DND-41 (cell line): ENCODE measurements at regions not wholly inside any gene's neighbourhood (a gene's known extent, or its start where the extent isn't known, plus 50 kb on each side); places are given as distances from the start of the nearest gene placed in this dataset.

Experiments used
- ATAC-seq: fragments of 200-7000 bp; cut with Tn5 transposase; 3 replicates; pipeline ENCODE4 v1.9.1; 2021; ENCODE audit warnings: low read depth; ENCODE audit not compliant: insufficient read depth
- DNase-seq: peaks from one replicate; pipeline ENCODE4 v3.0.0-alpha.2; 2020
- H2AFZ ChIP-seq: 2 replicates; pipeline ENCODE4 v1.6.0; 2012; ENCODE audit warnings: low read depth, low read length
- H3K27ac ChIP-seq: 2 replicates; pipeline ENCODE4 v1.5.1; 2012; ENCODE audit warnings: low read length, inconsistent platforms
- H3K27me3 ChIP-seq: fragments of 200-600 bp; sonication (generic); 2 replicates; pipeline ENCODE4 v1.6.0; 2012; ENCODE audit warnings: low read length, mild to moderate bottlenecking, inconsistent platforms; ENCODE audit not compliant: insufficient read depth, poor library complexity
- H3K36me3 ChIP-seq: 2 replicates; pipeline ENCODE4 v1.5.1; 2012; ENCODE audit warnings: low read length, inconsistent platforms; ENCODE audit not compliant: insufficient read depth
- H3K4me1 ChIP-seq: 2 replicates; pipeline ENCODE4 v1.5.1; 2012; ENCODE audit warnings: mild to moderate bottlenecking, low read length; ENCODE audit not compliant: insufficient read depth
- H3K4me2 ChIP-seq: 2 replicates; pipeline ENCODE4 v1.6.0; 2012; ENCODE audit warnings: mild to moderate bottlenecking, moderate library complexity, low read length, inconsistent platforms; ENCODE audit not compliant: insufficient read depth
- H3K4me3 ChIP-seq, 2 experiments: fragments of 200-600 bp in 1 of 2; shearing (Covaris generic) in 1 of 2; 2 replicates each; pipeline ENCODE4 v1.5.1; 2012 to 2016; ENCODE audit warnings: inconsistent platforms in 2 of 2, low read length in 2 of 2, mild to moderate bottlenecking in 2 of 2, low read depth in 1 of 2, moderate library complexity in 1 of 2
- H3K79me2 ChIP-seq: 2 replicates; pipeline ENCODE4 v1.6.0; 2012; ENCODE audit warnings: low read length, inconsistent platforms; ENCODE audit not compliant: insufficient read depth
- H3K9ac ChIP-seq: 2 replicates; pipeline ENCODE4 v1.6.0; 2012; ENCODE audit warnings: low read depth, mild to moderate bottlenecking, inconsistent platforms, low read length, moderate library complexity
- H3K9me3 ChIP-seq: 2 replicates; pipeline ENCODE4 v1.5.1; 2012; ENCODE audit warnings: low read length, moderate library complexity, mild to moderate bottlenecking, inconsistent platforms; ENCODE audit not compliant: insufficient read depth, severe bottlenecking
- H4K20me1 ChIP-seq: 2 replicates; pipeline ENCODE4 v1.6.0; 2012; ENCODE audit warnings: low read length; ENCODE audit not compliant: insufficient read depth
- CTCF ChIP-seq: IDR thresholded peaks from 2 replicates; pipeline ENCODE4 v1.5.1; 2012; ENCODE audit warnings: borderline replicate concordance, low read length, moderate library complexity, mild to moderate bottlenecking; ENCODE audit not compliant: poor library complexity, severe bottlenecking; ENCODE audit errors: extremely low read depth
- EZH2 ChIP-seq: IDR thresholded peaks from 3 replicates; pipeline ENCODE4 v1.6.1; 2012; ENCODE audit warnings: borderline replicate concordance, low read depth, mild to moderate bottlenecking, moderate library complexity, low read length, inconsistent platforms; ENCODE audit not compliant: severe bottlenecking

DNA sequence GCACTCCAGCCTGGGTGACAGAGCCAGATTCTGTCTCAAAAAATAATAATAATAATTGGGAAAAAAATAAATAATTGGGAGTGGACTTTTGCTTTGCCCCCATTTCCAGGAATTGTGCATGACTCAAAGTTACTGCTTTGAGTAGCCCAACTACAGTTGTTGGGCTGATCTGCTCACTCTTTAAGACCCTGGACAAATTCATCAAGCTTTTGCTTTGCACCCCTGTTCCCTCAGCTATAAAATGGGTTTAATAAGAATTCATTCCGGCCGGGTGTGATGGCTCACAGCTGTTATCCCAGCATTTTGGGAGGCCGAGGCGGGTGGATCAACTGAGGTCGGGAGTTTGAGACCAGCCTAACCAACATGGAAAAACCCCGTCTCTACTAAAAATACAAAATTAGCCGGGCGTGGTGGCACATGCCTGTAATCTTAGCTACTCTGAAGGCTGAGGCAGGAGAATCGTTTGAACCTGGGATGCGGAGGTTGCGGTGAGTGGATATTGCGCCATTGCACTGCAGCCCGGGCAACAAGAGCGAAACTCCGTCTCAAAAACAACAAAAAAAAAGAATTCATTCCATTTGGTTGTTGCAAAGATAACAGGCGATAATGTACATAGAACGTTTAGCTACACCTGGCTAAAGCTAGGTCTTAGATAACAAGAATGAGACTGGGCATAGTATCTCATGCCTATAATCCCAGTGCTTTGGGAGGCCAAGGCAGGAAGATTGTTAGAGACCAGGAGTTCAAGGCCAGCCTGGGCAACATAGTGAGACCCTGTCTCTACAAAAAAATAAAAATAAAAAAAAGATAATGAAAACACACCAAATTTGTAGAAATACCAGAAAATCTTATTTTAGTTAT, 87.9 kb upstream of the ZNF217 start:
- no peak overlapping the region for H3K4me3 ChIP-seq
- H3K4me1 ChIP-seq: peaks cover 52% of the 10 kb centered on the region
- H3K9ac ChIP-seq: no peak overlapping the region
- TF ChIP-seq EZH2 (no peak), CTCF (no peak)
- H3K27me3 ChIP-seq: no peaks in the 10 kb centered on the region
- H3K79me2 ChIP-seq: no peaks in the 10 kb centered on the region
- H3K9me3 ChIP-seq: no peaks in the 10 kb centered on the region
- ATAC-seq (no peak), DNase-seq (no peak)
- no peaks in the 10 kb centered on the region for H4K20me1 ChIP-seq
- H3K36me3 ChIP-seq: no peaks in the 10 kb centered on the region
- H2AFZ ChIP-seq: no peak overlapping the region
- H3K4me2 ChIP-seq: no peak overlapping the region
- H3K27ac ChIP-seq: no peak overlapping the region

- Histone ChIP-seq H3K4me2 (no peak overlapping the region), H3K27me3 (no peaks in the 10 kb centered on the region), H3K9ac (peak overlapping the region; percentile 4; the same call in 1 of the 2 replicates), H3K27ac (peak overlapping the region; percentile 79), H3K9me3 (no peaks in the 10 kb centered on the region), H3K4me1 (peaks cover 35% of the 10 kb centered on the region), H3K4me3 (no peak overlapping the region), H2AFZ (peak overlapping the region; percentile 21), H3K79me2 (no peaks in the 10 kb centered on the region), H4K20me1 (no peaks in the 10 kb centered on the region), H3K36me3 (no peaks in the 10 kb centered on the region)
- TF ChIP-seq EZH2 (no peak), CTCF (no peak)
- ATAC-seq (no peak), DNase-seq (no peak)
Measured at GRCh38 chr20:53679597-53680309, 86.1 kb upstream of the ZNF217 start.

DNA sequence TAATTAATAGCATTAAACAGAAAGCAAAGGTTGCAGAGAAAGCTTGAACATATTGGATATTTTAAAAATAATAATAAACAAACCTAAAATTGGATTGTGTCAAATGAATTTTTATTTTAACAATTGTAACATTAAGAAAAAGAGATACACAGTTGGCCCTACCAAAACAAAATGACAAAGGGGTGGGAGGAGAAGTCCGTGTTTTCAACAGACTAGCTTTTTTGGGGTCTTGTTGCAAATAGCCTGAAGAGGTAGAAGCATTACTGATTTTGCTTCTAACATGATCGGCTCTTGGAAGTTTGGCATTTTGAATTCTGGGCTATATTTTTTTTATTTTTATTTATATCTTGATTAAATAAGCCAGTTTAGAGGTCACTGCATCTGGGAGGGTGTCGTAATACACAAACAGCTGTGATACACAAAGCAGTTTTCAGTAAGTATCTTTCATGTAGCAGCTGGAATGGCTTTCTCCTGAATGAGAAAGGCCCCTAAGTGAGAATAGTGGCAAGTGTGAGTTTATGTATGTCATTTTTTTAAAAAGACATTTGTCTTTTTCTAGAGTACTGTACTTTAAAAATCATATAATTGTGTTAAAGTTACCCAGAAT, 85.5 kb upstream of the ZNF217 start:
- no peaks in the 10 kb centered on the region for H3K9me3 ChIP-seq
- 0 out of 2 replicates have a peak overlapping the region, but pooled peaks have one; percentile 38 for H3K4me2 ChIP-seq
- no peak overlapping the region for H2AFZ ChIP-seq
- no peaks in the 10 kb centered on the region for H3K36me3 ChIP-seq
- peak overlapping the region; percentile 79 for H3K27ac ChIP-seq
- H3K79me2 ChIP-seq: no peaks in the 10 kb centered on the region
- TF ChIP-seq EZH2: no peak
- TF ChIP-seq CTCF: no peak
- no peak for DNase-seq
- H3K9ac ChIP-seq: peak overlapping the region; percentile 4; the same call in 1 of the 2 replicates
- H3K4me3 ChIP-seq: no peak overlapping the region
- H3K4me1 ChIP-seq: peaks cover 35% of the 10 kb centered on the region
- H3K27me3 ChIP-seq: no peaks in the 10 kb centered on the region
- H4K20me1 ChIP-seq: no peaks in the 10 kb centered on the region
- ATAC-seq: no peak
